HCT116 (cell line): ENCODE measurements at regions not wholly inside any gene's neighbourhood (a gene's known extent, or its start where the extent isn't known, plus 50 kb on each side); places are given as distances from the start of the nearest gene placed in this dataset.

ENCODE experiments used
- ATAC-seq: fragments of 200-7000 bp; cut with Tn5 transposase; 2 replicates; pipeline ENCODE4 v1.9.1; 2020; ENCODE audit warnings: mild to moderate bottlenecking, moderate library complexity
- BruUV-seq: library from RNA; stranded (reverse); fragments of 400-500 nt; replicated peaks from 2 replicates; lab custom pipeline; 2021; lab: Mats Ljungman, UMichigan
- CTCF ChIA-PET: fragments of 300-600 bp; sonication (Branson Sonifier 250); formaldehyde crosslinking; loops from one replicate; lab custom pipeline; 2021; ENCODE audit warnings: antibody characterized with exemption; lab: Charles Lee
- POLR2A ChIA-PET: fragments of 300-600, 350-600 bp; sonication (Branson Sonifier 250); formaldehyde crosslinking; loops from one replicate; lab custom pipeline; 2021; ENCODE audit warnings: antibody characterized with exemption; lab: Charles Lee
- RAD21 ChIA-PET, 2 experiments: fragments of 300-600 bp; sonication (Branson Sonifier 250); formaldehyde crosslinking; loops; one replicate each; lab custom pipeline; 2023; ENCODE audit warnings: low total read pairs in 2 of 2; ENCODE audit not compliant: uncharacterized antibody in 2 of 2, unreplicated experiment in 2 of 2, low non-redundant PET in 1 of 2; lab: Charles Lee
- DNase-seq: peaks from one replicate; pipeline ENCODE4 v3.0.0-alpha.2; 2010; ENCODE audit warnings: low read depth, low spot score
- H2AFZ ChIP-seq: fragments of 200-600 bp; shearing (Covaris generic), sonication (generic); 2 replicates; pipeline ENCODE4 v1.6.1; 2017; ENCODE audit warnings: low read depth, mixed run types, mixed read lengths, antibody characterized with exemption, low read length; ENCODE audit not compliant: poor library complexity, severe bottlenecking
- H3K27ac ChIP-seq: 2 replicates; pipeline ENCODE4 v1.5.1; 2012; ENCODE audit warnings: low read depth, low read length
- H3K27me3 ChIP-seq: fragments of 200-600 bp; sonication (generic); 2 replicates; pipeline ENCODE4 v1.6.1; 2016; ENCODE audit warnings: mixed run types, low read length, mixed read lengths; ENCODE audit not compliant: insufficient read depth
- H3K36me3 ChIP-seq, 2 experiments: fragments of 200-500 bp in 1 of 2; fragments of 200-600 bp in 1 of 2; sonication (Bioruptor generic) in 1 of 2; sonication (generic) in 1 of 2; 2 replicates each; pipeline versions ENCODE4 v1.5.1 to v1.6.1; 2014 to 2016; ENCODE audit warnings: low read length in 2 of 2, inconsistent platforms in 1 of 2, mixed read lengths in 1 of 2, mixed run types in 1 of 2; ENCODE audit not compliant: insufficient read depth in 2 of 2, control insufficient read depth in 1 of 2
- H3K4me1 ChIP-seq, 2 experiments: fragments of 200-600 bp in 1 of 2; sonication (generic) in 1 of 2; 2 replicates each; pipeline versions ENCODE4 v1.5.1 to v1.6.1; 2012 to 2017; ENCODE audit warnings: low read length in 2 of 2, inconsistent platforms in 1 of 2, mild to moderate bottlenecking in 1 of 2, mixed read lengths in 1 of 2, mixed run types in 1 of 2, moderate library complexity in 1 of 2; ENCODE audit not compliant: insufficient read depth in 2 of 2, control insufficient read depth in 1 of 2
- H3K4me2 ChIP-seq: fragments of 200-600 bp; sonication (generic); 2 replicates; pipeline ENCODE4 v1.6.1; 2017; ENCODE audit warnings: mixed run types, low read length, mixed read lengths
- H3K4me3 ChIP-seq, 2 experiments: fragments of 200-600 bp in 1 of 2; sonication (generic) in 1 of 2; replicated peaks in 1 of 2; 2 replicates each; pipeline ENCODE4 v1.5.1; 2011 to 2016; ENCODE audit warnings: low read length in 2 of 2, control low read depth in 1 of 2, low read depth in 1 of 2, mild to moderate bottlenecking in 1 of 2, mixed read lengths in 1 of 2, mixed run types in 1 of 2
- H3K79me2 ChIP-seq: fragments of 200-600 bp; sonication (generic); 2 replicates; pipeline ENCODE4 v1.6.1; 2017; ENCODE audit warnings: mild to moderate bottlenecking, mixed run types, low read length, moderate library complexity, mixed read lengths; ENCODE audit not compliant: insufficient read depth
- H3K9ac ChIP-seq: fragments of 200-600 bp; sonication (generic); 2 replicates; pipeline ENCODE4 v1.6.1; 2016; ENCODE audit warnings: low read length, mixed read lengths
- H3K9me2 ChIP-seq: fragments of 200-600 bp; sonication (generic), shearing (Covaris generic); 2 replicates; pipeline ENCODE4 v1.6.1; 2017; ENCODE audit warnings: mixed run types, mild to moderate bottlenecking, moderate library complexity; ENCODE audit not compliant: insufficient read depth
- H3K9me3 ChIP-seq, 2 experiments: fragments of 200-500 bp in 1 of 2; fragments of 200-600 bp in 1 of 2; sonication (Bioruptor generic) in 1 of 2; sonication (generic) in 1 of 2; 2 replicates each; pipeline ENCODE4 v1.6.1; 2014 to 2017; ENCODE audit warnings: low read length in 2 of 2, mixed read lengths in 2 of 2, inconsistent platforms in 1 of 2, low read depth in 1 of 2, mild to moderate bottlenecking in 1 of 2, mixed run types in 1 of 2, moderate library complexity in 1 of 2; ENCODE audit not compliant: control insufficient read depth in 1 of 2, insufficient read depth in 1 of 2
- H4K20me1 ChIP-seq: fragments of 200-600 bp; sonication (generic), shearing (Covaris generic); 2 replicates; pipeline ENCODE4 v1.6.1; 2017; ENCODE audit warnings: mixed run types, mild to moderate bottlenecking, moderate library complexity; ENCODE audit not compliant: insufficient read depth
- CBX3 ChIP-seq: IDR thresholded peaks from 2 replicates; pipeline ENCODE4 v1.6.1; 2012; ENCODE audit warnings: low read depth
- CEBPB ChIP-seq: IDR thresholded peaks from 2 replicates; pipeline ENCODE4 v1.6.1; 2012; ENCODE audit warnings: low read depth
- CTCF ChIP-seq, 3 experiments: fragments of 200-600 bp in 1 of 3; sonication (generic) in 1 of 3; IDR thresholded peaks in 2 of 3; conservative IDR thresholded peaks in 1 of 3; 2 replicates each; pipeline ENCODE4 v1.5.1; 2012 to 2017; ENCODE audit warnings: low read depth in 2 of 3, low read length in 2 of 3, antibody characterized with exemption in 1 of 3, borderline replicate concordance in 1 of 3, control low read depth in 1 of 3, mild to moderate bottlenecking in 1 of 3, mixed read lengths in 1 of 3, mixed run types in 1 of 3, moderate library complexity in 1 of 3; ENCODE audit not compliant: insufficient read depth in 1 of 3
- ELF1 ChIP-seq: IDR thresholded peaks from 2 replicates; pipeline ENCODE4 v1.6.1; 2012; ENCODE audit warnings: low read depth, borderline replicate concordance
- EZH2 ChIP-seq: fragments of 200-600 bp; sonication (generic); IDR thresholded peaks from 2 replicates; pipeline ENCODE4 v1.6.1; 2017; ENCODE audit warnings: antibody characterized with exemption, mixed run types
- JUND ChIP-seq: IDR thresholded peaks from 2 replicates; pipeline ENCODE4 v1.6.1; 2012
- MAX ChIP-seq: IDR thresholded peaks from 2 replicates; pipeline ENCODE4 v1.6.1; 2012
- POLR2A ChIP-seq: IDR thresholded peaks from 2 replicates; pipeline ENCODE4 v1.7.0; 2011; ENCODE audit warnings: borderline replicate concordance; ENCODE audit not compliant: insufficient read depth, insufficient read length; ENCODE audit errors: extremely low read depth
- POLR2AphosphoS5 ChIP-seq: IDR thresholded peaks from 2 replicates; pipeline ENCODE4 v1.6.1; 2011; ENCODE audit warnings: mild to moderate bottlenecking, low read depth, low read length, moderate library complexity
- RAD21 ChIP-seq: IDR thresholded peaks from 2 replicates; pipeline ENCODE4 v1.6.1; 2012; ENCODE audit warnings: low read depth, mild to moderate bottlenecking
- SIN3A ChIP-seq: IDR thresholded peaks from 2 replicates; pipeline ENCODE4 v1.6.1; 2012; ENCODE audit warnings: low read depth
- SP1 ChIP-seq: IDR thresholded peaks from 2 replicates; pipeline ENCODE4 v1.6.1; 2012; ENCODE audit warnings: low read depth
- SRF ChIP-seq: IDR thresholded peaks from 2 replicates; pipeline ENCODE4 v1.6.1; 2012; ENCODE audit warnings: low read depth
- YY1 ChIP-seq: IDR thresholded peaks from 2 replicates; pipeline ENCODE4 v1.6.1; 2011; ENCODE audit warnings: low read length, low read depth, moderate library complexity, mild to moderate bottlenecking; ENCODE audit not compliant: insufficient replicate concordance; ENCODE audit errors: extremely low read depth
- ZNF274 ChIP-seq: fragments of 200-500 bp; sonication (Bioruptor generic); IDR thresholded peaks from 2 replicates; pipeline ENCODE4 v1.6.1; 2014; ENCODE audit warnings: mild to moderate bottlenecking, low read depth, low read length, inconsistent platforms
- intact Hi-C: fragments of 100-400 bp; cut with micrococcal nuclease; formaldehyde crosslinking; loops from 2 replicates; pipeline ENCODE4 v1.10.0; 2022
- TF ChIP-seq, protein P1 (sequence below): IDR thresholded peaks from 2 replicates; pipeline ENCODE4 v1.6.1; 2011; ENCODE audit warnings: mild to moderate bottlenecking, low read length, moderate library complexity; ENCODE audit not compliant: insufficient replicate concordance; ENCODE audit errors: extremely low read depth

DNA sequence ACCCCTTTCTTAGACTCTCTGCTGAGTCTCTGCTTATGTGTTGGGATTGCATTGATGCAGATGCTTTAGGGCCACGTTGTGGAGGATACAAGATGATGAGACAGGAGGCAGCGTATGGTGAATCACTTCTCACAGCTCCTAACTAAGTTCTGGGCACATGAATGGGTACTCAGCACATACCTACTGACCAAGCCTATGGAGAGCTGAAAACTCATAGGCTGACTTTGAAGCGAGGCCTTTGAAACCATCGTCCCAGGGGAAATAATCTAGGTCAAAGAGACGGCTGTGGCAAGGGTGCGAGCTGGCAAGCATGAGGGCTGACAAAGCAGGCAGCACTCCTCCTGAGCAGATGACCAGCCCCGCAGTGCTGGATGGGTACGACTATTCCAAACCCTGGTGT, 180.2 kb upstream of the TNP1 start:
- DNase-seq (no peak), ATAC-seq (no peak)
- no TSS peak for BruUV-seq
- Histone ChIP-seq H3K27ac (no peak overlapping the region), H3K79me2 (no peaks in the 10 kb centered on the region), H3K4me1 (no peaks in the 10 kb centered on the region), H3K4me2 (no peak overlapping the region), H4K20me1 (no peaks in the 10 kb centered on the region), H3K9me2 (no peaks in the 10 kb centered on the region), H3K9ac (no peak overlapping the region), H3K4me3 (no peak overlapping the region), H3K9me3 (no peaks in the 10 kb centered on the region), H3K36me3 (no peaks in the 10 kb centered on the region), H3K27me3 (peaks cover 71% of the 10 kb centered on the region), H2AFZ (no peak overlapping the region)
- TF ChIP-seq EZH2 = no peak
- TF ChIP-seq, protein P1, sequence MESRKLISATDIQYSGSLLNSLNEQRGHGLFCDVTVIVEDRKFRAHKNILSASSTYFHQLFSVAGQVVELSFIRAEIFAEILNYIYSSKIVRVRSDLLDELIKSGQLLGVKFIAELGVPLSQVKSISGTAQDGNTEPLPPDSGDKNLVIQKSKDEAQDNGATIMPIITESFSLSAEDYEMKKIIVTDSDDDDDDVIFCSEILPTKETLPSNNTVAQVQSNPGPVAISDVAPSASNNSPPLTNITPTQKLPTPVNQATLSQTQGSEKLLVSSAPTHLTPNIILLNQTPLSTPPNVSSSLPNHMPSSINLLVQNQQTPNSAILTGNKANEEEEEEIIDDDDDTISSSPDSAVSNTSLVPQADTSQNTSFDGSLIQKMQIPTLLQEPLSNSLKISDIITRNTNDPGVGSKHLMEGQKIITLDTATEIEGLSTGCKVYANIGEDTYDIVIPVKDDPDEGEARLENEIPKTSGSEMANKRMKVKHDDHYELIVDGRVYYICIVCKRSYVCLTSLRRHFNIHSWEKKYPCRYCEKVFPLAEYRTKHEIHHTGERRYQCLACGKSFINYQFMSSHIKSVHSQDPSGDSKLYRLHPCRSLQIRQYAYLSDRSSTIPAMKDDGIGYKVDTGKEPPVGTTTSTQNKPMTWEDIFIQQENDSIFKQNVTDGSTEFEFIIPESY = no peak
- no peak for TF ChIP-seq CEBPB
- TF ChIP-seq RAD21 = no peak
- no peak for TF ChIP-seq ZNF274
- no peak for TF ChIP-seq SRF
- no peak for TF ChIP-seq POLR2A
- no peak for TF ChIP-seq SP1
- no peak for TF ChIP-seq CTCF (IDR thresholded peaks at IDR 0.05 in 2 of 3, conservative IDR thresholded peaks at IDR 0.05 in 1 of 3; ENCODE audit: borderline replicate concordance in 1 of 3, insufficient read depth in 1 of 3, low read depth in 2 of 3, low read length in 2 of 3)
- TF ChIP-seq CBX3 = no peak
- TF ChIP-seq YY1 = no peak
- no peak for TF ChIP-seq ELF1
- TF ChIP-seq JUND = no peak
- no peak for TF ChIP-seq POLR2AphosphoS5
- TF ChIP-seq MAX = no peak
- no peak for TF ChIP-seq SIN3A
- intact Hi-C loops = no loop called here
- ChIA-PET CTCF (no interaction called here), POLR2A (no interaction called here), RAD21 (no interaction called here)
